Gastroesophageal sphincter (tissue), 3 donors: ENCODE measurements at regions not wholly inside any gene's neighbourhood (a gene's known extent, or its start where the extent isn't known, plus 50 kb on each side); places are given as distances from the start of the nearest gene placed in this dataset.

Experiments
- EP300 ChIP-seq: sonication (generic); formaldehyde crosslinking; IDR thresholded peaks from one replicate; pipeline ENCODE4 v1.6.1; 2017; ENCODE audit warnings: antibody characterized with exemption, mild to moderate bottlenecking
- POLR2AphosphoS5 ChIP-seq: sonication (generic); formaldehyde crosslinking; IDR thresholded peaks from one replicate; pipeline ENCODE4 v1.6.1; 2017; ENCODE audit warnings: antibody characterized with exemption
- TF ChIP-seq, protein P1 (sequence below), 4 experiments: fragments of 200-600 bp in 2 of 4; fragments of 450-650 bp in 2 of 4; sonication (generic) in 1 of 4; IDR thresholded peaks; one replicate each; pipeline ENCODE4 v1.5.1; 2017 to 2019; ENCODE audit warnings: antibody characterized with exemption in 4 of 4, mild to moderate bottlenecking in 2 of 4, moderate library complexity in 2 of 4

DNA sequence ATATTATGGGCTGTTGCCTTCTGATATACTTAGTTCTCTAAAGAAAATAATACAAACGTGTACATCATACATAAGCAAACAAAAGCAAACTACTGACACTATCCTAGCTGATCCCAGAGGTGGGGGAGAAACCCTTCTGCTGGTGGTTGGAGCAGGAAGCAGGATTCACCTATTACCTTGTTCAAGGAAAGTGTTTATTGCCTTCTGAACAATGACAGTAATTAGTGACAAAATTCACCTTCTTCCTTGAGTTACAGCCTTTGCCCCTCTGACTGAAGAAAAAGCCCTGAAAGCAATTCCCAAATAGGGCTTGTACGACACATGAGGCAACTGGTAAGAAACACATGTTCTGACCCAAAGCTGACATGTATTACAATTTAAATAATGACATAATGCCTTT, 118.8 kb upstream of the AKR1E2 start:
- TF ChIP-seq EP300 (no peak), POLR2AphosphoS5 (no peak)
- TF ChIP-seq, protein P1, sequence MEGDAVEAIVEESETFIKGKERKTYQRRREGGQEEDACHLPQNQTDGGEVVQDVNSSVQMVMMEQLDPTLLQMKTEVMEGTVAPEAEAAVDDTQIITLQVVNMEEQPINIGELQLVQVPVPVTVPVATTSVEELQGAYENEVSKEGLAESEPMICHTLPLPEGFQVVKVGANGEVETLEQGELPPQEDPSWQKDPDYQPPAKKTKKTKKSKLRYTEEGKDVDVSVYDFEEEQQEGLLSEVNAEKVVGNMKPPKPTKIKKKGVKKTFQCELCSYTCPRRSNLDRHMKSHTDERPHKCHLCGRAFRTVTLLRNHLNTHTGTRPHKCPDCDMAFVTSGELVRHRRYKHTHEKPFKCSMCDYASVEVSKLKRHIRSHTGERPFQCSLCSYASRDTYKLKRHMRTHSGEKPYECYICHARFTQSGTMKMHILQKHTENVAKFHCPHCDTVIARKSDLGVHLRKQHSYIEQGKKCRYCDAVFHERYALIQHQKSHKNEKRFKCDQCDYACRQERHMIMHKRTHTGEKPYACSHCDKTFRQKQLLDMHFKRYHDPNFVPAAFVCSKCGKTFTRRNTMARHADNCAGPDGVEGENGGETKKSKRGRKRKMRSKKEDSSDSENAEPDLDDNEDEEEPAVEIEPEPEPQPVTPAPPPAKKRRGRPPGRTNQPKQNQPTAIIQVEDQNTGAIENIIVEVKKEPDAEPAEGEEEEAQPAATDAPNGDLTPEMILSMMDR (IDR thresholded peaks at IDR 0.05), result no peak
